NCI-H226 (cell line): ENCODE measurements at regions not wholly inside any gene's neighbourhood (a gene's known extent, or its start where the extent isn't known, plus 50 kb on each side); places are given as distances from the start of the nearest gene placed in this dataset.
A peak's percentile ranks its signal among the peaks of the same experiment; 100 is the strongest.

ENCODE experiments used
- DNase-seq: peaks from one replicate; pipeline ENCODE4 v3.0.0-alpha.2; 2015

DNA sequence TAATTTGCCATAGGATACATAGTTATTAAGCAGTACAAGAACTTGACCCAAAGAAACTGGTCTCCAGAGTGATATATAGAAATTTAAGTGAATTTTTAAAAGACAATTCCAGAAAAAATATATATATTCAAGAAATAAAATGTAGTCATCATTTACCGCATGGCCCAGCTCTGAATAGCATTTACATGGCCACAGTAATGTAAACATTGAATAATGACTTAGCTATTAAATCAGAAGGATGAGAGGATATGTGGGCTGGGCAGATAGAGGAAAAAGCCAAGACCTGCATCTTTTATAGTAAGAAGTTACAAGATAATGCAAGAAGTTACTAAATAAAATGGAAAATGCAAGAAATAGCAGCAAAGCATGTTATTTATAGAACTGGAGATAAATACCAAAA is 405.2 kb upstream of the WWC1 start:
- no peak for DNase-seq

GRCh38 chr5:167888393-167888792 is 403.1 kb upstream of the WWC1 start:
- DNase-seq: no peak

DNA sequence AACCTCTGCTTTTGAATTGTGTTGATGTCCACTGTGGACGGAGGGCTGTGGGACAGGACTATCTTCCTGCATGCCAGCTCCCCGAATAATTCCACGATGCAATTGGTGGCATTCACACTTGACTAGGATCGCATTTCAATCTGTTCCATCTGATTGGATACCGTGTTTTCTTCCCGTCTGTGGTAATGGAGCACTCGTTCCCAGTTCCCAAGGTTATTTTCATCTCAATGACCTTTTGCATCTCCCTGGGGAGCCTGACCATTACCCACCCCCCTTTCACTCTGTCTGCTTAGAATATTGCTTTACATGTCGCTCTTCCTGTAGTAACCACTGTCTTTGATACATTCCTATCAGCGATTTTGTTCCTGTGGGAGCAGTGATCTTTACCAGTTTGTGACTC is 402.2 kb upstream of the WWC1 start:
- no peak for DNase-seq

GRCh38 chr5:167892352-167893115 is 398.9 kb upstream of the WWC1 start:
- DNase-seq: no peak

GRCh38 chr5:167893271-167893670 is 398.2 kb upstream of the WWC1 start:
- no peak for DNase-seq

GRCh38 chr5:167894631-167895472 is 396.6 kb upstream of the WWC1 start:
- no peak for DNase-seq

- peak; percentile 38 for DNase-seq
These were observed 395.4 kb upstream of the WWC1 start for GRCh38 chr5:167895899-167896659.

GRCh38 chr5:167896814-167897213 is 394.6 kb upstream of the WWC1 start:
- DNase-seq: no peak

GRCh38 chr5:167897371-167897770 is 394.1 kb upstream of the WWC1 start:
- DNase-seq: no peak

DNA sequence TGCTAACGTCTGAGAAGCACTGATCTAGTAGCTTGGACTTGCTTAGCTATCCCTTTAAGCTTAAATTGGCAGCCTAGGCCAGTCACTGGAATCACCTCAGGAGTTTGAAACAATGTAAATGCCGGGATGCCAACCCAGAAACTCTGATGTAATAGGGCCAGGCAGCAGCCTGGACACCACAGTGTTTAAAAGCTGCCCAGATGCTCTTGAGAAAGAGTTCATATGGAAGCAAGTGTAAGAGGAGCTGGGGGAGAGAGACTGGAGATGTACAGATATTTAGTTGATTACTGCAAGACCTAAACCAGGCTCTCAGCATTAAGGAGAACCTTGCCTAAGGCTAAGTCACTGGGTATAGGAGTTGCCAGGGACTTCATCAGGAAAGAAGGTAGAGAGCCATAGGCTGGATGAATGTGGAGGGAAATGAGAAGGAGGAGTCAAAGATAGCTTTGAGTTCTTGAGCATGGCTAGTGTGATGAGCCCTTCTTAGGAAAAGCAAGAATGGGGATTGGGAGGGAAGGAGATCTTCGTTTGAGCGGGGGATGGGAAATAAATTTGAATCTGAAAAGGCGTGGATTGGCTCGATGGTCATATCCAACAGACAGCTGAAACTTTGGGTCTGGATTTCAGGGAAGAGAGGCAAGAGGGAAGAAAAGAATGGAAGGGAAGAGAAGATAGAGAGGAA is 392.9 kb upstream of the WWC1 start:
- peak; percentile 74 for DNase-seq

DNA sequence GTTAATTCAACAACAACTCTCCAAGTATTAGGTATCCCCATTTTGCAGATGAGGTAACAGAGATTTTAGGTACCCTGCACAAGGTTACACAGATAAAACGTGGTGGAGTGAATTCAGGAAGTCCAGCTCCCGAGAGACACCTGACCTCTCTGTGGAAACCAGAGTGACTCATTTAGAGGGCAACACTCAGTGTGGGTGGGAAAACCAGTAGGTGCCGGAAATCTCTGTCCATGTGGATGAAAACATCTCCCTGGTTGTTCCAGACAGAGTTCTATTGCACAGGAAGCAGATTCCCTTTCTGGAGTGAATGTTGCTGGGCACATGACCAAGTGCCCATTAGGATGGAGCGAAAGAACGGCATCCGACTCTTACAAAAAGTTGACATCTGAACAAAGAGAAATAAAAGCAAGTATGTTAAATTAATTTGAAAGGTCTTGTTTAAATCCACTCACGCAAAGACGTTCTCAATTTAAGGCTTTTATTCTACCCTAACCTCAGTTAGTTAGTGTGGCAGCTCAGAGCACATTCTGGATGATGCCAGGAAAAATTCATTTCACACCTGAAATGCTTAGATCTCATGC is 391.9 kb upstream of the WWC1 start:
- peak; percentile 98 for DNase-seq

GRCh38 chr5:167900340-167900935 is 391.0 kb upstream of the WWC1 start:
- no peak for DNase-seq

DNA sequence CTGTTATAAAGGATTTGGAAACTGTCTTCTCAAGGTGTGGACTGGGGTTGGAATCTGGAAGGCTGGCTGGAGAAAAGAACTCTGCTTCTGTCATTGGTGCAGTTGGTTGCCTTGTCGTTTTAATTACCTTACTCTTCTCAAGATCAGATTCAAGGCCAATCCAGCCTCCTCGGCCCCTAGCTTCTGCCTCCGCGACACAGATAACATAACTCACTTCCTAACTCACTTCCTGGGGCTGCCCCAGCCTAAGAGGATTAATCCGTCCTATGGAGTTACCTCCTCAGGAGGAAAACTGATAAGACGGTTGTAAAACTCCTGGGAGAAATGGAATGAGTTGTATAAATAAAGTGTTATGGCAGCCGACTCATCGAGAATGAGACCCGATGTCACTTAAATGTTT is 389.1 kb upstream of the WWC1 start:
- peak; percentile 20 for DNase-seq

- no peak for DNase-seq
These were observed 388.2 kb upstream of the WWC1 start for GRCh38 chr5:167903243-167903642.

DNA sequence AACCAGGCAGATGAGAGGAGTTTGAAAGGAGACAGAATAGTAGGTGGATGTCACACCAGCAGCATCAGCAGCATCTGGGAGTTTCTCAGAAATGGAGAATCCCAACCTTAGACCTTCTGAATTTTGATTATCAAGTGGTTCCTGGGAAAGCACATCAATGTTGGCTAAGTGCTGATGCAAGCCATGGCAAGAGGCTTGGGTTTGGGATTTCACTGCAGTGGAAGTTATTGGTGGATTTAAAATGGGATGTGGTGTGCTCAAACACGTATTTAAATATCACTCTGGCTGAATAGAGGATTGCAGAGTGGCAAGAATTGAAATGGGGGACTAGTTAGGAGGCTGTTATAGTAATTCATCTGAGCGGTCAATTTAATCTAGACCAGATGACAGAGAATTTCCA is 387.8 kb upstream of the WWC1 start:
- DNase-seq: no peak

DNA sequence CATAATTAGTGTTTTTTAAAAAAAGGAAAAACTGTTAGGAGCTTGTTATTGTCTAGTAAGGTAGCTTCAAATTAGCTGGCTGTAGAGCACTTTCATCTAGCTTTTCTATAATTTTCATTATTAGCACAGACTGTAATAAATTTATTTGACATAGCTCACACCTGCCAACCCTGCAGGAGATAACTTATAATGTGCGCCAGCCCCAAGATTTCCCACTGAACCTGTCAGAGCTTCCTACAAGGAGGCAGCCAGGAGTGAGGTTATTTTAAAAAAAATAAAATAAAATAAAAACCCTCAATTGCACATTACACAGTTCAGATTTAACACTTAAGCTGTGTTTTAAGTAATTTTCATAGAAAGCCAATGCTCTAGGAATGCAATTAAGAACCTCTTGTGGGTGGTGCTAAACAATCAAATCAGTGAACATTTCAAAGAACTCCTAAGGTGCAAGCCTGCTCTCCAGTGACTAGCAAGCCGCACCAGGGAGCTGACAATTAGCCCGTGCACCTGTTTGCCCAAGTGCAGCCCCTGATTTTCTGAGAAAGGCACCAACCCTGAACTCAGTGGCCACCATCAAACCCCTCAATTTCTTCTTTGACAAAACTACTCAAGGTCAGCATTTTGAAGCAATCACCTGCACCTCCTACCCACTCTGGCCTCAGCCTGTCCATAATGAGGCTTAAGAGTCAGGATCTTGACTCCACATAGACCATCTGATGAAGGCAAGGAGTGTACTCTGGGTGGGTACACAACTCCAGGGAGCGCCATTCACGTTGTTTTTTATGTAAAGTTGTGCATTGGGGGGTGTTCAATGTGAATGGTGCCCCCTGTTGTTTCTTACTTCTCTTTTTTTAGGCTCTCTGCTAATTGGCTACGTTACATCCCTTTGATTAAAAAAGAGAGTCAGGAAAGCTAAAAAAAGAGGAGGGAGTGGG is 385.3 kb upstream of the WWC1 start:
- DNase-seq: no peak

GRCh38 chr5:167908606-167909005 is 382.8 kb upstream of the WWC1 start:
- peak; percentile 61 for DNase-seq

GRCh38 chr5:167912941-167913665 is 378.3 kb upstream of the WWC1 start:
- peak; percentile 98 for DNase-seq

DNA sequence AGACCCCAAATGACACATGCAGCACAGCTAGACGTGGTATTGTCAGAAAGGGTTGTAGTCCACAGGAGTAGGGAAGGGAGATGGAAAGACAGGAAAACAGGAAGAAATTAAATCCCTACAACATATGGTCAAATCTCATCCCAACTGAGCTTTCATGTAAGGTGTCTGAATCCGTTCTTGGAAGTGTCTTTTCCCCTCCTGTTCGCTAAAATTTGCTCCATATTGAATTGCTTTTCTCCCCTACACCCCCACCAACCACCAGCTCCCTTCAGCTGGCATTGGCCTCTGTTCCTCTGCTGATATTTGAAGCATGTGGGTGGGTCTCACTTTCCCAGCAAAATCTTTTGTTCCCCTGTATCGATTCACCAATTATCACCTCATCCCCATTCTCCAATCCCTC is 376.2 kb upstream of the WWC1 start:
- DNase-seq: no peak

GRCh38 chr5:167916261-167916691 is 375.2 kb upstream of the WWC1 start:
- peak; percentile 87 for DNase-seq
